ENCODE measurements at regions not wholly inside any gene's neighbourhood (a gene's known extent, or its start where the extent isn't known, plus 50 kb on each side); places are given as distances from the start of the nearest gene placed in this dataset.

- H3K79me2 ChIP-seq (ENCODE audit: low read length), result no peaks in the 10 kb centered on the region
- H3K9me3 ChIP-seq (ENCODE audit: insufficient read depth, low read length), result no peaks in the 10 kb centered on the region
- no peaks in the 10 kb centered on the region for H4K20me1 ChIP-seq (ENCODE audit: insufficient read depth, low read length)
- H3K27ac ChIP-seq (ENCODE audit: low read length), result no peak overlapping the region
- no peak overlapping the region for H3K4me3 ChIP-seq (ENCODE audit: low read length)
- H3K36me3 ChIP-seq (replicated peaks; ENCODE audit: low read depth, low read length), result no peaks in the 10 kb centered on the region
- no peak overlapping the region for H2AFZ ChIP-seq (ENCODE audit: low read depth, low read length)
- no peaks in the 10 kb centered on the region for H3K4me1 ChIP-seq (ENCODE audit: low read length)
- no peak overlapping the region for H3K9ac ChIP-seq (ENCODE audit: low read length)
- TF ChIP-seq EZH2phosphoT487 (IDR thresholded peaks at IDR 0.05; ENCODE audit: low read depth), result no peak
- TF ChIP-seq, protein P1, sequence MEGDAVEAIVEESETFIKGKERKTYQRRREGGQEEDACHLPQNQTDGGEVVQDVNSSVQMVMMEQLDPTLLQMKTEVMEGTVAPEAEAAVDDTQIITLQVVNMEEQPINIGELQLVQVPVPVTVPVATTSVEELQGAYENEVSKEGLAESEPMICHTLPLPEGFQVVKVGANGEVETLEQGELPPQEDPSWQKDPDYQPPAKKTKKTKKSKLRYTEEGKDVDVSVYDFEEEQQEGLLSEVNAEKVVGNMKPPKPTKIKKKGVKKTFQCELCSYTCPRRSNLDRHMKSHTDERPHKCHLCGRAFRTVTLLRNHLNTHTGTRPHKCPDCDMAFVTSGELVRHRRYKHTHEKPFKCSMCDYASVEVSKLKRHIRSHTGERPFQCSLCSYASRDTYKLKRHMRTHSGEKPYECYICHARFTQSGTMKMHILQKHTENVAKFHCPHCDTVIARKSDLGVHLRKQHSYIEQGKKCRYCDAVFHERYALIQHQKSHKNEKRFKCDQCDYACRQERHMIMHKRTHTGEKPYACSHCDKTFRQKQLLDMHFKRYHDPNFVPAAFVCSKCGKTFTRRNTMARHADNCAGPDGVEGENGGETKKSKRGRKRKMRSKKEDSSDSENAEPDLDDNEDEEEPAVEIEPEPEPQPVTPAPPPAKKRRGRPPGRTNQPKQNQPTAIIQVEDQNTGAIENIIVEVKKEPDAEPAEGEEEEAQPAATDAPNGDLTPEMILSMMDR (IDR thresholded peaks at IDR 0.05; ENCODE audit: low read depth, low read length), result no peak
- no peaks in the 10 kb centered on the region for H3K27me3 ChIP-seq (ENCODE audit: low read depth, low read length)
- H3K4me2 ChIP-seq (ENCODE audit: low read length), result no peak overlapping the region
These were observed 212.3 kb downstream of the RPS12 start for GRCh38 chr6:133026705-133027104.

GRCh38 chr6:133033263-133033662 is 207.9 kb upstream of the EYA4 start:
- Histone ChIP-seq H2AFZ (ENCODE audit: low read depth, low read length) (no peak overlapping the region), H4K20me1 (ENCODE audit: insufficient read depth, low read length) (no peaks in the 10 kb centered on the region), H3K9ac (ENCODE audit: low read length) (no peak overlapping the region), H3K36me3 (replicated peaks; ENCODE audit: low read depth, low read length) (no peaks in the 10 kb centered on the region), H3K27me3 (ENCODE audit: low read depth, low read length) (no peaks in the 10 kb centered on the region), H3K4me3 (ENCODE audit: low read length) (no peak overlapping the region), H3K4me2 (ENCODE audit: low read length) (no peak overlapping the region), H3K79me2 (ENCODE audit: low read length) (no peaks in the 10 kb centered on the region), H3K27ac (ENCODE audit: low read length) (no peak overlapping the region), H3K4me1 (ENCODE audit: low read length) (no peaks in the 10 kb centered on the region), H3K9me3 (ENCODE audit: insufficient read depth, low read length) (no peaks in the 10 kb centered on the region)
- TF ChIP-seq, protein P1 (IDR thresholded peaks at IDR 0.05; ENCODE audit: low read depth, low read length), result no peak
- no peak for TF ChIP-seq EZH2phosphoT487 (IDR thresholded peaks at IDR 0.05; ENCODE audit: low read depth)

GRCh38 chr6:133034509-133035206 is 206.5 kb upstream of the EYA4 start:
- no peaks in the 10 kb centered on the region for H3K79me2 ChIP-seq (ENCODE audit: low read length)
- H2AFZ ChIP-seq (ENCODE audit: low read depth, low read length), result no peak overlapping the region
- no peak overlapping the region for H3K27ac ChIP-seq (ENCODE audit: low read length)
- H3K4me3 ChIP-seq (ENCODE audit: low read length), result no peak overlapping the region
- H3K27me3 ChIP-seq (ENCODE audit: low read depth, low read length), result no peaks in the 10 kb centered on the region
- no peaks in the 10 kb centered on the region for H3K9me3 ChIP-seq (ENCODE audit: insufficient read depth, low read length)
- H4K20me1 ChIP-seq (ENCODE audit: insufficient read depth, low read length), result no peaks in the 10 kb centered on the region
- H3K36me3 ChIP-seq (replicated peaks; ENCODE audit: low read depth, low read length), result no peaks in the 10 kb centered on the region
- no peaks in the 10 kb centered on the region for H3K4me1 ChIP-seq (ENCODE audit: low read length)
- no peak overlapping the region for H3K4me2 ChIP-seq (ENCODE audit: low read length)
- TF ChIP-seq, protein P1 (IDR thresholded peaks at IDR 0.05; ENCODE audit: low read depth, low read length), result no peak
- TF ChIP-seq EZH2phosphoT487 (IDR thresholded peaks at IDR 0.05; ENCODE audit: low read depth), result no peak
- H3K9ac ChIP-seq (ENCODE audit: low read length), result no peak overlapping the region

DNA sequence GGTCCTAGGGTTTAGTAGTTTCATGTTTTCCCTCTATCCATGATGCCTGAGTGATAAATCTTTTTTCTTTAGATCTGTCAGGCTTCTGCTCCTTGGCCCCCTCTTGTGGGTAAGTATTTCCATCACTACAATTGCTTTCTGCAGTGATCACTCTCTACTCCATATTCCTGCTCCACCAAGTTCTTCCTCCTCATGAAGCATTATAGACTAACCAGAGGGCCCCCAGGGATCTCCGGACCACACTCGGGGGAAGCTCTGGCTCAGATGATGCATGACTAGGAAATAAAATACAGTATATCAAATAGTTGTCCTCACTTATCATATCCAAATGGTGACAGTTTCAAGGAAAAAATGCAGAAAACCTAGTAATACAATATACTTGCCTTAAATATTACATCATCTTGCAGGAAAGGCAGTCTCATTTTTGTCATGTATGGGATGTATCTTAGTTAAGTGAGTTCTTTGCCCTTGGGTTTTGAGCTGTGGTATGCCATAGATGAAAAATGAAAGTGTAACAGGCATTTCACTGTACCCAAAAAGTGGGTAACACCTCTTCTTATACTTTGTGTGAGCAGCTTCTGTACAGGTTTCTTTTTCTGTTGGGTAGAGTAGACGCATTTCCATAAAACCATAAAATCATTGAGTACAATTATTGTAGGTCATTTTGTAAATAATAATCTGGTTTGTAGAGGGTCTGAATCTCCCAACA is 200.9 kb upstream of the EYA4 start:
- no peaks in the 10 kb centered on the region for H3K36me3 ChIP-seq (replicated peaks; ENCODE audit: low read depth, low read length)
- H3K9ac ChIP-seq (ENCODE audit: low read length), result no peak overlapping the region
- H3K79me2 ChIP-seq (ENCODE audit: low read length), result no peaks in the 10 kb centered on the region
- no peaks in the 10 kb centered on the region for H4K20me1 ChIP-seq (ENCODE audit: insufficient read depth, low read length)
- H3K4me2 ChIP-seq (ENCODE audit: low read length), result no peak overlapping the region
- H3K27ac ChIP-seq (ENCODE audit: low read length), result no peak overlapping the region
- H3K9me3 ChIP-seq (ENCODE audit: insufficient read depth, low read length), result no peaks in the 10 kb centered on the region
- H3K27me3 ChIP-seq (ENCODE audit: low read depth, low read length), result no peaks in the 10 kb centered on the region
- no peak overlapping the region; the same call in 1 of the 2 replicates for H2AFZ ChIP-seq (ENCODE audit: low read depth, low read length)
- H3K4me1 ChIP-seq (ENCODE audit: low read length), result no peaks in the 10 kb centered on the region
- H3K4me3 ChIP-seq (ENCODE audit: low read length), result no peak overlapping the region
- TF ChIP-seq EZH2phosphoT487 (IDR thresholded peaks at IDR 0.05; ENCODE audit: low read depth), result no peak
- TF ChIP-seq, protein P1 (IDR thresholded peaks at IDR 0.05; ENCODE audit: low read depth, low read length), result peak; percentile 51
